ENCODE measurements at regions not wholly inside any gene's neighbourhood (a gene's known extent, or its start where the extent isn't known, plus 50 kb on each side); places are given as distances from the start of the nearest gene placed in this dataset.
"Not testable (repeated sequence)": the region's sequence is repeated elsewhere in the genome, so short reads cannot be mapped to it uniquely, and the experiment has no call there.

DNA sequence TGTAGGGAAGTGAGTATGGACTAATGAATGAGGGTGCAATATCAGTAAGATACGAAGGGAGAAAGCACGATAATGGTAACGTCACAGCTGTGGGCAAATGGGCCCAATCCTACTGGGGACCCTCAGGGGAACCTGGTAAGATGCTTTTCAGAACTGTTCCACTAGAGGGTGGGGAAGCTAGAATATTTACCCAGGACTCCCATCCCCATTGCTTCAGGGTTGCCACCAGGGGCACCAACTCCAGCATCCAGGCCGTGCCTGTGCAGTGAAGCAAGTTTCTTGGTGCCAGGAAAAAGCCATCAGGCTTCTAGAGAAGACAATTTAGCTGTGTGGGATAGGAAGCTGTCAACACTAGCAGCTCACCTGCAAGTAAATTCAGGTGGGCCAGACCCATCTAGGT, 409.3 kb downstream of the AGTPBP1 start:
- no peak overlapping the region for H3K4me3 ChIP-seq (ENCODE audit: control insufficient read depth, low read depth, low read length)
- no peak for DNase-seq (ENCODE audit: low read depth)
- TF ChIP-seq, protein P1, sequence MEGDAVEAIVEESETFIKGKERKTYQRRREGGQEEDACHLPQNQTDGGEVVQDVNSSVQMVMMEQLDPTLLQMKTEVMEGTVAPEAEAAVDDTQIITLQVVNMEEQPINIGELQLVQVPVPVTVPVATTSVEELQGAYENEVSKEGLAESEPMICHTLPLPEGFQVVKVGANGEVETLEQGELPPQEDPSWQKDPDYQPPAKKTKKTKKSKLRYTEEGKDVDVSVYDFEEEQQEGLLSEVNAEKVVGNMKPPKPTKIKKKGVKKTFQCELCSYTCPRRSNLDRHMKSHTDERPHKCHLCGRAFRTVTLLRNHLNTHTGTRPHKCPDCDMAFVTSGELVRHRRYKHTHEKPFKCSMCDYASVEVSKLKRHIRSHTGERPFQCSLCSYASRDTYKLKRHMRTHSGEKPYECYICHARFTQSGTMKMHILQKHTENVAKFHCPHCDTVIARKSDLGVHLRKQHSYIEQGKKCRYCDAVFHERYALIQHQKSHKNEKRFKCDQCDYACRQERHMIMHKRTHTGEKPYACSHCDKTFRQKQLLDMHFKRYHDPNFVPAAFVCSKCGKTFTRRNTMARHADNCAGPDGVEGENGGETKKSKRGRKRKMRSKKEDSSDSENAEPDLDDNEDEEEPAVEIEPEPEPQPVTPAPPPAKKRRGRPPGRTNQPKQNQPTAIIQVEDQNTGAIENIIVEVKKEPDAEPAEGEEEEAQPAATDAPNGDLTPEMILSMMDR (IDR thresholded peaks at IDR 0.05; ENCODE audit: control insufficient read depth, insufficient read depth, low read depth, low read length, missing control alignments), result peak; percentile 51

DNA sequence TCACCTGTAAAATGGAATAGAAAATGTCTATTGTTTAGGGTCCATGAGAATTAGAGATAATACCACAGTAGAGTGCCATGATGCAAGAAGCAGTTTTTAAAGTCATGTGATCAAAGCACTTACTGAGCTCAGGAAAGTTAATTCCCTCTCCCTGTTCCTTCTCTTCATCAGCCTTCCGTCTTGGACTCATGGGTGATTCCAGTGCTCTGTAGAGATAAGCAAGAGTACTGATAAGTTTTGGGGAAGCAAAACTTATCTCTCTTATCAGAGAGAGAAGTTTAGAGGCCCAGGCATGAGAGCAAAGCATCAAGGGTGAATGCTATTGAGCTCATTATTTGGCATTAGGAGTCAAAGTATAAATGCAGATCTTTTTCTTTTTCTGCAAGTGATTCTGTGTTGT, 410.1 kb downstream of the AGTPBP1 start:
- H3K4me3 ChIP-seq (ENCODE audit: control insufficient read depth, low read depth, low read length), result no peak overlapping the region
- TF ChIP-seq, protein P1 (IDR thresholded peaks at IDR 0.05; ENCODE audit: control insufficient read depth, insufficient read depth, low read depth, low read length, missing control alignments), result no peak
- DNase-seq (ENCODE audit: low read depth), result no peak

DNA sequence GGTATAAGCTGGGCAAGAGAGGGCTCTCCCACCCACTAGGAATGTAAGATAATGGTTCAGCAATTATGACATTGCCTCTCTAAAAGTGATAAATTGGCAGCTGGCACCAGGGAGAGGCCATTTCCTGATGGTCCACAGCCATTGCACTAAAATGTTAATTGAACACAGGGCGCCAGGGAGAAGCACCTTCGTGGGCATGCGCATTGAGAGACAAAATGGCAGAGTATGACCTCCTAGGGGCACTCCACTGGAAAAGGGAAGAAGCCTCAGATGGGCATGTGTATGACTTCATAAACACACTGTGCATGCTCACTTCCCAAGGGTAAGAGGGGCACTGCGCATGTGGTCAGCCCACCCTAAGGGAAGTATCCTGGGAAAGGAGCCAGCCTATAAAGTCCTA, 419.2 kb downstream of the AGTPBP1 start:
- no peak overlapping the region for H3K4me3 ChIP-seq (ENCODE audit: control insufficient read depth, low read depth, low read length)
- DNase-seq (ENCODE audit: low read depth), result no peak
- TF ChIP-seq, protein P1 (IDR thresholded peaks at IDR 0.05; ENCODE audit: control insufficient read depth, insufficient read depth, low read depth, low read length, missing control alignments), result no peak

DNA sequence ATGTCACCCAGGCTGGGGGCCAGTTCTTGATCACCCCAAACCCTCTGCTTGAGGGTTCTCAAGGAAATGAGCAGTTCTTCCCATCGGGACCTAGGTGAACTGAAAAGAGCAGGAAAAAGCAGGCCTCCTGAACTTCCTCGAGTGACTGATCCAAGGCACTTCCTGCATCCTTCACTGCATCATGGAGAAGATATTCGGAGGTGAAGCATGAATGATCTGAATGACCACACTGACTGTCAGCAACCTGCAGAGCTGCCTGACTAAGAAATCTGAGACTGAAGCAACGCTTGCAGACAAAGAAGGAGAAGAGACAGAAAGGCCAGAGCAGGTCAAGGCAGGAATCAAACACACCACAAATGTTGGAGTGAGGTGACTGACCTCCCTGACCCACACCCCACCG, 420.2 kb downstream of the AGTPBP1 start:
- DNase-seq (ENCODE audit: low read depth), result no peak
- TF ChIP-seq, protein P1 (IDR thresholded peaks at IDR 0.05; ENCODE audit: control insufficient read depth, insufficient read depth, low read depth, low read length, missing control alignments), result no peak
- H3K4me3 ChIP-seq (ENCODE audit: control insufficient read depth, low read depth, low read length), result no peak overlapping the region

DNA sequence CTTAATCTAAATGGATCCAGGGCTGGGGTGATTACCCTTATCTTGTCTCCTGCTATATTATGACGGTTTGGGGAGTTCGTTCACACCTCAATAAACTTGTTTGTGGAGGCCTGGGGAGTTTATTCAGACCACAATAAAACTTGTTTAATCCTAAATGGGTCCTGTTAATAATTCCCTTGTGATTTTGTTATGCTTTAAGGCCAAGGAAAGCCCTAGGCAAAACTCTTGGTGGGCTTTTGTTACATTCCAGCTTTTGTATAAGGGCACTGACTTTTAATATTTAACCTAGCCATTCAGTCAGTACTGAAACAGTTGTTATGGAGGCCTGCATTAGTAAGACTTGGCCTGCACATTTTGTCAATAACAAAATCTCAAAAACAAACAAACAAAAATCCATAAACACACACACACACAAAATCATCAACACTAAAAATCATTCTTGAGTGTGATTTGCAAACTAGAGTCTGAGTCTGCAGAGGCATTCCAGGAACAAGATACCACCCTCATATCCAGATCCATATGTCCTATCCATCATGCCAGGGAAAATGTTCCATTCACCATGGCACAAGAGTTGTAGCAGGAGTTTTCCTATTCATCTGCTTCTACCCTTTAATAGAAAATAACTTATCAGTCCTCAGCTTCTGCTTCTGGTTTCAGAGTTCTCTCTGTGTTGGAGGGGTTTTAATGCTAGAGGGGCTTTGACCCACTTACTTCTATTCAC, 421.7 kb downstream of the AGTPBP1 start:
- no peak for DNase-seq (ENCODE audit: low read depth)
- TF ChIP-seq, protein P1 (IDR thresholded peaks at IDR 0.05; ENCODE audit: control insufficient read depth, insufficient read depth, low read depth, low read length, missing control alignments), result no peak
- H3K4me3 ChIP-seq (ENCODE audit: control insufficient read depth, low read depth, low read length), result no peak overlapping the region

DNA sequence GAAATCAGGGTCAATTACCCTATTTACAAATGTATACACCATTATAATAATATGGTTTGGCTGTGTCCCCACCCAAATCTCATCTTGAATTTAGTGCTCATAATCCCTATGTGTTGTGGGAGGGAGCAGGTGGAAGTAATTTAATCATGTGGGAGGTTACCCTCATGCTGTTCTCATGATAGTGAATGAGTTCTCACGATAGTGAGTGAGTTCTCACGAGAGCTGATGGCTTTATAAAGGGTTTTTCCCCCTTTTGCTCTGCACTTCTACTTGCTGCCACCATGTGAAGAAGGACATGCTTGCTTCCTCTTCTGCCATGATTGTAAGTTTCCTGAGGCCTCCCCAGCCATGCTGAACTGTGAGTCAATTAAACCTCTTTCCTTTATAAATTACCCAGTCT, 426.2 kb downstream of the AGTPBP1 start:
- not testable (repeated sequence) for H3K4me3 ChIP-seq (ENCODE audit: control insufficient read depth, low read depth, low read length); DNase-seq (ENCODE audit: low read depth)

DNA sequence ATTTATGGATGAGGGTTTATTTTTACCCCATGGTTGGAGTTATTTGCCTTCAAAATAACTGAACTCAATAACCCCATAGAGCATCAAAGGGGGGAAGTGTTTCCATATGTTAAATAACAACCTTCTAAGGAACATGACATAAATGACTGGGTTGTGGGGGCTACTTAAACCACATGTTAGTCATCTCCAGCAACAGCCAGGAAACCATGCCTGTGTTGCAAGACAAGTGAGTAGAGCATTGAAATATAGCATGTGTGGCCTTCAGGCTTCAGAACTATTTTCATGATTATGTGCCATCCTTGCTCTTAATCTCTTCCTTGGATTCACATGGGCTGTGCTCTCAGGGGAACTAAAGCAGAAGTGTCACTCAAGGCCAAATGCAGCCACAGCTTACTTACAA, 431.2 kb downstream of the AGTPBP1 start:
- TF ChIP-seq, protein P1 (IDR thresholded peaks at IDR 0.05; ENCODE audit: control insufficient read depth, insufficient read depth, low read depth, low read length, missing control alignments), result no peak
- DNase-seq (ENCODE audit: low read depth), result no peak
- H3K4me3 ChIP-seq (ENCODE audit: control insufficient read depth, low read depth, low read length), result no peak overlapping the region

Measured in AG09309 (cell line).